Hepatocyte (in vitro differentiated cells): ENCODE measurements at regions not wholly inside any gene's neighbourhood (a gene's known extent, or its start where the extent isn't known, plus 50 kb on each side); places are given as distances from the start of the nearest gene placed in this dataset.

Source experiments
- DNase-seq: peaks from one replicate; pipeline ENCODE4 v3.0.0-alpha.2; 2016; ENCODE audit warnings: low spot score
- H2AFZ ChIP-seq: fragments of 200-600 bp; sonication (generic); 2 replicates; pipeline ENCODE4 v1.6.0; 2016; ENCODE audit warnings: antibody characterized with exemption, mild to moderate bottlenecking
- H3K27ac ChIP-seq: fragments of 200-600 bp; sonication (generic); 2 replicates; pipeline ENCODE4 v1.5.1; 2016; ENCODE audit warnings: mild to moderate bottlenecking
- H3K27me3 ChIP-seq: fragments of 200-600 bp; sonication (generic); 2 replicates; pipeline ENCODE4 v1.6.1; 2016
- H3K36me3 ChIP-seq: fragments of 200-600 bp; sonication (generic); replicated peaks from 2 replicates; pipeline ENCODE4 v1.5.1; 2016; ENCODE audit warnings: low read depth; ENCODE audit not compliant: insufficient read depth
- H3K4me1 ChIP-seq: fragments of 200-600 bp; sonication (generic); 2 replicates; pipeline ENCODE4 v1.5.1; 2016; ENCODE audit warnings: mild to moderate bottlenecking, moderate library complexity; ENCODE audit not compliant: insufficient read depth
- H3K4me2 ChIP-seq: fragments of 200-600 bp; sonication (generic); 2 replicates; pipeline ENCODE4 v1.6.0; 2016
- H3K4me3 ChIP-seq: fragments of 200-600 bp; sonication (generic); 2 replicates; pipeline ENCODE4 v1.5.1; 2016; ENCODE audit warnings: mild to moderate bottlenecking
- H3K79me2 ChIP-seq: fragments of 200-600 bp; sonication (generic); 2 replicates; pipeline ENCODE4 v1.6.0; 2017; ENCODE audit warnings: mild to moderate bottlenecking
- H3K9me2 ChIP-seq: fragments of 200-600 bp; sonication (generic); replicated peaks from 2 replicates; pipeline ENCODE4 v1.6.0; 2017; ENCODE audit warnings: mild to moderate bottlenecking; ENCODE audit not compliant: insufficient read depth
- H3K9me3 ChIP-seq: fragments of 200-600 bp; sonication (generic); 2 replicates; pipeline ENCODE4 v1.5.1; 2016; ENCODE audit warnings: low read depth, mild to moderate bottlenecking
- H4K20me1 ChIP-seq: fragments of 200-600 bp; sonication (generic); 2 replicates; pipeline ENCODE4 v1.6.0; 2016; ENCODE audit warnings: mild to moderate bottlenecking; ENCODE audit not compliant: insufficient read depth, poor library complexity, severe bottlenecking
- EZH2 ChIP-seq: fragments of 200-600 bp; sonication (generic); IDR thresholded peaks from 2 replicates; pipeline ENCODE4 v1.6.1; 2016; ENCODE audit warnings: antibody characterized with exemption, mild to moderate bottlenecking, borderline replicate concordance
- EZH2phosphoT487 ChIP-seq: fragments of 200-600 bp; sonication (generic); IDR thresholded peaks from one replicate; pipeline ENCODE4 v1.6.1; 2018; ENCODE audit warnings: antibody characterized with exemption, mild to moderate bottlenecking, low read depth, moderate library complexity; ENCODE audit not compliant: unreplicated experiment, severe bottlenecking
- WGBS: methylation state at CpG from one replicate; pipeline ENCODE4 v1.1.6; 2016; ENCODE audit warnings: low lambda C conversion rate; ENCODE audit errors: missing lambda C conversion rate; 5-methylcytosine and 5-hydroxymethylcytosine counted together
- TF ChIP-seq, protein P1 (sequence below): fragments of 200-600 bp; sonication (generic); IDR thresholded peaks from 2 replicates; pipeline ENCODE4 v1.5.1; 2016; ENCODE audit warnings: antibody characterized with exemption, mild to moderate bottlenecking; ENCODE audit not compliant: poor library complexity

DNA sequence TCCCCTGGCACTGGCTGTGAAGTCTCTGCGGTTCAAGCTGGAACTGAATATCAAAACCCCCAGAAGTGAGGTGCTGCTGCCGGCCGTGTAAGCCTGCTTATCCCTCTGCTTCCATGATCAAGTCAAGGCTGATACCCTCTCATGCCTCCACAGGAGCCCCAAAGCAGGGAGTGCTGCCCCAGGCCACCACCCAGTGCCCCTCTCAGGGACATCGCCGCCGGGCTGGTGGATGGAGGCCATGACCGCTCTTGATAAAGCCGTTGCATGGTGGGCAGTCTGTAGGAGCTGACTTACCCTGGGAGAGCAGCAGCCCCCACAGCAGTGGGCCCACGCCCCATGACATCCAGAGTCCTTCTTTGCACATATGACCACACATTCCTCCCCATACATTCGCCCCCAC, 162.0 kb upstream of the CST7 start:
- 96% methylated on average over 10 of the region's 10 CpGs for WGBS
- Histone ChIP-seq H3K4me2 (no peak overlapping the region), H3K27ac (no peak overlapping the region), H3K4me3 (no peak overlapping the region), H2AFZ (no peak overlapping the region), H3K36me3 (no peaks in the 10 kb centered on the region), H3K9me2 (no peaks in the 10 kb centered on the region), H4K20me1 (no peaks in the 10 kb centered on the region), H3K4me1 (no peaks in the 10 kb centered on the region), H3K27me3 (no peaks in the 10 kb centered on the region), H3K79me2 (no peaks in the 10 kb centered on the region), H3K9me3 (no peaks in the 10 kb centered on the region)
- TF ChIP-seq, protein P1, sequence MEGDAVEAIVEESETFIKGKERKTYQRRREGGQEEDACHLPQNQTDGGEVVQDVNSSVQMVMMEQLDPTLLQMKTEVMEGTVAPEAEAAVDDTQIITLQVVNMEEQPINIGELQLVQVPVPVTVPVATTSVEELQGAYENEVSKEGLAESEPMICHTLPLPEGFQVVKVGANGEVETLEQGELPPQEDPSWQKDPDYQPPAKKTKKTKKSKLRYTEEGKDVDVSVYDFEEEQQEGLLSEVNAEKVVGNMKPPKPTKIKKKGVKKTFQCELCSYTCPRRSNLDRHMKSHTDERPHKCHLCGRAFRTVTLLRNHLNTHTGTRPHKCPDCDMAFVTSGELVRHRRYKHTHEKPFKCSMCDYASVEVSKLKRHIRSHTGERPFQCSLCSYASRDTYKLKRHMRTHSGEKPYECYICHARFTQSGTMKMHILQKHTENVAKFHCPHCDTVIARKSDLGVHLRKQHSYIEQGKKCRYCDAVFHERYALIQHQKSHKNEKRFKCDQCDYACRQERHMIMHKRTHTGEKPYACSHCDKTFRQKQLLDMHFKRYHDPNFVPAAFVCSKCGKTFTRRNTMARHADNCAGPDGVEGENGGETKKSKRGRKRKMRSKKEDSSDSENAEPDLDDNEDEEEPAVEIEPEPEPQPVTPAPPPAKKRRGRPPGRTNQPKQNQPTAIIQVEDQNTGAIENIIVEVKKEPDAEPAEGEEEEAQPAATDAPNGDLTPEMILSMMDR = no peak
- no peak for TF ChIP-seq EZH2phosphoT487
- no peak for TF ChIP-seq EZH2
- no peak for DNase-seq

DNA sequence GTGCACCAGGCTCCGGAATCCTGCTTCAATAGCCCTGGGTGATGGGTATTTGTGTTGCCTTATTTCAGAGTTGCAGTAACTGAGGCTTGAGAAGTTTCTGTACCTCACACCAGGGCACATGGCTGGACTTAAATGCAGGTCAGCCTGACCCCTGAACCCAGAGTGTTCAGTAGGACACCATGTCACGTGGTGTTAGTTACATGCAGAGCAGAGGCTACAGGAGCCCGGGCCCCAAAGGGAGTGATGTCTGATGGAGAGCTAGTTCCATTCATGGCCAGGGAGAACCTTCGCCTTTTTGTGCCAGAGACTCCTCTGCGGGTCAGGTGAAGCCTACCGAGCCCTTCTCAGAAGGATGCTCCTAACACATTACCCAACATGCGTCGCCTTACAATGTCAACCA, 161.4 kb upstream of the CST7 start:
- no peak for DNase-seq
- Histone ChIP-seq H3K9me3 (no peaks in the 10 kb centered on the region), H2AFZ (no peak overlapping the region), H4K20me1 (no peaks in the 10 kb centered on the region), H3K4me1 (no peaks in the 10 kb centered on the region), H3K27ac (no peak overlapping the region), H3K9me2 (no peaks in the 10 kb centered on the region), H3K4me3 (no peak overlapping the region), H3K27me3 (no peaks in the 10 kb centered on the region), H3K36me3 (no peaks in the 10 kb centered on the region), H3K79me2 (no peaks in the 10 kb centered on the region), H3K4me2 (no peak overlapping the region)
- TF ChIP-seq EZH2 = no peak
- TF ChIP-seq EZH2phosphoT487 = no peak
- TF ChIP-seq, protein P1 = no peak
- 95% methylated on average over 8 of the region's 8 CpGs for WGBS

DNA sequence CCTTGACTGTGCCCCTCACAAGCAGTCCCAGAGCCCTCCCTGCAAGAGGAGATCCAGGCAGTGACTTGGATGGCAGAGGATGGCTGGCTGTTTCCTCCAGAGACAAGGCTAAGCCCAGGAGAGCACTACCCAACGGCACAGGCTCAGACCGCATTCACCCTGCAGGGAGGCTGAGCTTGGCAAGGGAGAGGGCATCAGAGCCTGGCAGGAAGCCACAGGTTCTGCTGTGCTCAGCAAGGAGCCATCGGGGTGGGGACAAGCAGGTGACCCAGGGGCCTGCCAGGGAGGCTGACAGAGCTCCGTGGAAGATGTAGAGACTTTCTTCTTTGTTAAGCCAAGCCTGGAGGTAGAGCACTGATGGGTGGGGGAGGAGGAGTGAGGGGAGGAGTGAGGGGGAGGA, 159.2 kb upstream of the CST7 start:
- 89% methylated on average over 4 of the region's 4 CpGs for WGBS
- H3K27ac ChIP-seq = no peak overlapping the region
- no peaks in the 10 kb centered on the region for H3K9me2 ChIP-seq
- no peak overlapping the region for H3K4me3 ChIP-seq
- H2AFZ ChIP-seq = no peak overlapping the region
- H3K4me2 ChIP-seq = no peak overlapping the region
- H3K4me1 ChIP-seq = no peaks in the 10 kb centered on the region
- no peak for DNase-seq
- H3K79me2 ChIP-seq = no peaks in the 10 kb centered on the region
- TF ChIP-seq EZH2 = no peak
- TF ChIP-seq EZH2phosphoT487 = no peak
- TF ChIP-seq, protein P1 = no peak
- no peaks in the 10 kb centered on the region for H3K36me3 ChIP-seq
- no peaks in the 10 kb centered on the region for H3K9me3 ChIP-seq
- H4K20me1 ChIP-seq = no peaks in the 10 kb centered on the region
- no peaks in the 10 kb centered on the region for H3K27me3 ChIP-seq

DNA sequence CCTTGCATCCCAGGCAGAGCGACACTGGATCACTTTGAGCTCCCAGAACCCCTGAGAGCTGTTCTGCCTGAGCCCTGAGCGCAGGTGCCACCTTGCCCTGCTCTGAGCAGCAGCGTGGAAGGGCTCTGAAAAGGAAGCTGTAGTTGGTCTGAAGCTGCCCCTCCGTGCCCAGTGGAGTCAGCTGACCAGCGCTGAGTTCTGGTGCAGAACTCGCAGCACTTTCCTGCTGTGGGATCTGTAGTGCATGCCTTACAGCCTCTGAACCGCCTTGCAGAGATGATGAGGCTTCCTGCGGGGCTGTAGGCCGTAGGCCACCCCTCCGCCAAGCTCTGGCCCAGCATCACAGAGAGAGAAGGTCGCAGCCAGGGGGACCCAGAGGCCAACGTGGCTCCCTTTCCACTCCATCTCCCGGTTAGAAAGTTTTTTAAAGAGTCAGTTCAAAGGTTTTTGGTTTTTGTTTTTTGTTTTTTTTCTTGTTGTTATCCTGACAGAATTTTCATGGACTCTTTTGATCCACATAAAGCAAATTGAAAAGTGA, 158.3 kb upstream of the CST7 start:
- H3K27ac ChIP-seq = no peak overlapping the region

More for the DNA sequence above, 158.3 kb upstream of the CST7 start:
- Histone ChIP-seq H3K4me2 (no peak overlapping the region), H3K79me2 (no peaks in the 10 kb centered on the region), H3K27me3 (no peaks in the 10 kb centered on the region), H4K20me1 (no peaks in the 10 kb centered on the region), H3K4me3 (no peak overlapping the region), H3K4me1 (no peaks in the 10 kb centered on the region), H2AFZ (no peak overlapping the region), H3K9me2 (no peaks in the 10 kb centered on the region), H3K9me3 (no peaks in the 10 kb centered on the region), H3K36me3 (no peaks in the 10 kb centered on the region)
- DNase-seq = no peak
- WGBS = 83% methylated on average over 13 of the region's 13 CpGs
- TF ChIP-seq, protein P1 = no peak
- TF ChIP-seq EZH2 = no peak
- TF ChIP-seq EZH2phosphoT487 = no peak
